ENCODE measurements at regions not wholly inside any gene's neighbourhood (a gene's known extent, or its start where the extent isn't known, plus 50 kb on each side); places are given as distances from the start of the nearest gene placed in this dataset.
A peak's percentile ranks its signal among the peaks of the same experiment; 100 is the strongest.
"Not testable (repeated sequence)": the region's sequence is repeated elsewhere in the genome, so short reads cannot be mapped to it uniquely, and the experiment has no call there.

GRCh38 chr2:14903709-14904374, 271.3 kb downstream of the LRATD1 start:
- Histone ChIP-seq H3K4me1 (ENCODE audit: control insufficient read depth, insufficient read depth, low read length) (no peaks in the 10 kb centered on the region), H3K36me3 (ENCODE audit: control insufficient read depth, insufficient read depth, low read length) (no peaks in the 10 kb centered on the region), H3K27me3 (ENCODE audit: control insufficient read depth, insufficient read depth, low read length) (no peaks in the 10 kb centered on the region), H3K4me3 (ENCODE audit: low read length) (no peak overlapping the region), H3K9me3 (ENCODE audit: control insufficient read depth, insufficient read depth, low read length) (no peaks in the 10 kb centered on the region), H3K27ac (ENCODE audit: low read length) (no peak overlapping the region)
- DNase-seq (ENCODE audit: low read depth, low spot score) = peak; percentile 74
- no CpG with 5 or more reads among the region's 15 CpGs for WGBS (ENCODE audit: insufficient coverage, insufficient read length)

GRCh38 chr2:14904378-14904777, 271.9 kb downstream of the LRATD1 start:
- not testable (repeated sequence) for H3K4me1 ChIP-seq (ENCODE audit: control insufficient read depth, insufficient read depth, low read length); H3K4me3 ChIP-seq (ENCODE audit: low read length)
- WGBS (ENCODE audit: insufficient coverage, insufficient read length) = no CpG with 5 or more reads among the region's 7 CpGs

GRCh38 chr2:14905571-14905970, 273.1 kb downstream of the LRATD1 start:
- WGBS (ENCODE audit: insufficient coverage, insufficient read length) = no CpG with 5 or more reads among the region's 5 CpGs
- Histone ChIP-seq H3K9me3 (ENCODE audit: control insufficient read depth, insufficient read depth, low read length) (no peaks in the 10 kb centered on the region), H3K4me3 (ENCODE audit: low read length) (no peak overlapping the region)

More at GRCh38 chr2:14904378-14904777, 271.9 kb downstream of the LRATD1 start:
- H3K27me3 ChIP-seq (ENCODE audit: control insufficient read depth, insufficient read depth, low read length); DNase-seq (ENCODE audit: low read depth, low spot score); H3K9me3 ChIP-seq (ENCODE audit: control insufficient read depth, insufficient read depth, low read length); H3K27ac ChIP-seq (ENCODE audit: low read length); H3K36me3 ChIP-seq (ENCODE audit: control insufficient read depth, insufficient read depth, low read length): not testable (repeated sequence)

GRCh38 chr2:14907014-14907612, 274.6 kb downstream of the LRATD1 start:
- DNase-seq (ENCODE audit: low read depth, low spot score) = peak; percentile 7
- Histone ChIP-seq H3K36me3 (ENCODE audit: control insufficient read depth, insufficient read depth, low read length) (no peaks in the 10 kb centered on the region), H3K4me3 (ENCODE audit: low read length) (no peak overlapping the region), H3K27ac (ENCODE audit: low read length) (no peak overlapping the region), H3K4me1 (ENCODE audit: control insufficient read depth, insufficient read depth, low read length) (no peaks in the 10 kb centered on the region), H3K9me3 (ENCODE audit: control insufficient read depth, insufficient read depth, low read length) (no peaks in the 10 kb centered on the region), H3K27me3 (ENCODE audit: control insufficient read depth, insufficient read depth, low read length) (no peaks in the 10 kb centered on the region)
- no CpG with 5 or more reads among the region's 8 CpGs for WGBS (ENCODE audit: insufficient coverage, insufficient read length)

More at GRCh38 chr2:14905571-14905970, 273.1 kb downstream of the LRATD1 start:
- no peak overlapping the region for H3K27ac ChIP-seq (ENCODE audit: low read length)
- no peaks in the 10 kb centered on the region for H3K4me1 ChIP-seq (ENCODE audit: control insufficient read depth, insufficient read depth, low read length)
- H3K36me3 ChIP-seq (ENCODE audit: control insufficient read depth, insufficient read depth, low read length) = no peaks in the 10 kb centered on the region
- no peak for DNase-seq (ENCODE audit: low read depth, low spot score)
- H3K27me3 ChIP-seq (ENCODE audit: control insufficient read depth, insufficient read depth, low read length) = no peaks in the 10 kb centered on the region

GRCh38 chr2:14909795-14910194, 277.3 kb downstream of the LRATD1 start:
- no peaks in the 10 kb centered on the region for H3K9me3 ChIP-seq (ENCODE audit: control insufficient read depth, insufficient read depth, low read length)
- H3K36me3 ChIP-seq (ENCODE audit: control insufficient read depth, insufficient read depth, low read length) = no peaks in the 10 kb centered on the region
- no CpG with 5 or more reads among the region's 4 CpGs for WGBS (ENCODE audit: insufficient coverage, insufficient read length)
- H3K4me1 ChIP-seq (ENCODE audit: control insufficient read depth, insufficient read depth, low read length) = no peaks in the 10 kb centered on the region
- DNase-seq (ENCODE audit: low read depth, low spot score) = no peak
- H3K27ac ChIP-seq (ENCODE audit: low read length) = no peak overlapping the region
- no peak overlapping the region for H3K4me3 ChIP-seq (ENCODE audit: low read length)
- H3K27me3 ChIP-seq (ENCODE audit: control insufficient read depth, insufficient read depth, low read length) = no peaks in the 10 kb centered on the region

- Histone ChIP-seq H3K9me3 (ENCODE audit: control insufficient read depth, insufficient read depth, low read length) (no peaks in the 10 kb centered on the region), H3K36me3 (ENCODE audit: control insufficient read depth, insufficient read depth, low read length) (no peaks in the 10 kb centered on the region), H3K27me3 (ENCODE audit: control insufficient read depth, insufficient read depth, low read length) (no peaks in the 10 kb centered on the region), H3K4me3 (ENCODE audit: low read length) (no peak overlapping the region), H3K27ac (ENCODE audit: low read length) (no peak overlapping the region), H3K4me1 (ENCODE audit: control insufficient read depth, insufficient read depth, low read length) (no peaks in the 10 kb centered on the region)
- DNase-seq (ENCODE audit: low read depth, low spot score) = no peak
- no CpG with 5 or more reads among the region's 2 CpGs for WGBS (ENCODE audit: insufficient coverage, insufficient read length)
These were observed 278.1 kb downstream of the LRATD1 start for GRCh38 chr2:14910654-14911053.

GRCh38 chr2:14915983-14916382, 283.5 kb downstream of the LRATD1 start:
- no peak for DNase-seq (ENCODE audit: low read depth, low spot score)
- WGBS (ENCODE audit: insufficient coverage, insufficient read length) = no CpG with 5 or more reads among the region's 4 CpGs
- H3K36me3 ChIP-seq (ENCODE audit: control insufficient read depth, insufficient read depth, low read length) = no peaks in the 10 kb centered on the region
- no peaks in the 10 kb centered on the region for H3K4me1 ChIP-seq (ENCODE audit: control insufficient read depth, insufficient read depth, low read length)
- no peaks in the 10 kb centered on the region for H3K9me3 ChIP-seq (ENCODE audit: control insufficient read depth, insufficient read depth, low read length)
- H3K4me3 ChIP-seq (ENCODE audit: low read length) = no peak overlapping the region
- H3K27me3 ChIP-seq (ENCODE audit: control insufficient read depth, insufficient read depth, low read length) = no peaks in the 10 kb centered on the region
- no peak overlapping the region for H3K27ac ChIP-seq (ENCODE audit: low read length)

GRCh38 chr2:14923820-14924580, 291.5 kb downstream of the LRATD1 start:
- DNase-seq (ENCODE audit: low read depth, low spot score) = no peak
- no peaks in the 10 kb centered on the region for H3K36me3 ChIP-seq (ENCODE audit: control insufficient read depth, insufficient read depth, low read length)
- H3K27ac ChIP-seq (ENCODE audit: low read length) = no peak overlapping the region
- no peak overlapping the region for H3K4me3 ChIP-seq (ENCODE audit: low read length)
- WGBS (ENCODE audit: insufficient coverage, insufficient read length) = no CpG with 5 or more reads among the region's 6 CpGs
- no peaks in the 10 kb centered on the region for H3K27me3 ChIP-seq (ENCODE audit: control insufficient read depth, insufficient read depth, low read length)
- H3K4me1 ChIP-seq (ENCODE audit: control insufficient read depth, insufficient read depth, low read length) = no peaks in the 10 kb centered on the region
- no peaks in the 10 kb centered on the region for H3K9me3 ChIP-seq (ENCODE audit: control insufficient read depth, insufficient read depth, low read length)

- H3K9me3 ChIP-seq (ENCODE audit: control insufficient read depth, insufficient read depth, low read length) = no peaks in the 10 kb centered on the region
- no peaks in the 10 kb centered on the region for H3K4me1 ChIP-seq (ENCODE audit: control insufficient read depth, insufficient read depth, low read length)
- no CpG with 5 or more reads among the region's 3 CpGs for WGBS (ENCODE audit: insufficient coverage, insufficient read length)
- H3K4me3 ChIP-seq (ENCODE audit: low read length) = no peak overlapping the region
- H3K27ac ChIP-seq (ENCODE audit: low read length) = no peak overlapping the region
- no peak for DNase-seq (ENCODE audit: low read depth, low spot score)
- H3K36me3 ChIP-seq (ENCODE audit: control insufficient read depth, insufficient read depth, low read length) = no peaks in the 10 kb centered on the region
- H3K27me3 ChIP-seq (ENCODE audit: control insufficient read depth, insufficient read depth, low read length) = no peaks in the 10 kb centered on the region
These were observed 293.0 kb downstream of the LRATD1 start for GRCh38 chr2:14925471-14925870.

- Histone ChIP-seq H3K27ac (ENCODE audit: low read length) (no peak overlapping the region), H3K4me3 (ENCODE audit: low read length) (no peak overlapping the region), H3K27me3 (ENCODE audit: control insufficient read depth, insufficient read depth, low read length) (no peaks in the 10 kb centered on the region), H3K4me1 (ENCODE audit: control insufficient read depth, insufficient read depth, low read length) (no peaks in the 10 kb centered on the region), H3K36me3 (ENCODE audit: control insufficient read depth, insufficient read depth, low read length) (no peaks in the 10 kb centered on the region), H3K9me3 (ENCODE audit: control insufficient read depth, insufficient read depth, low read length) (no peaks in the 10 kb centered on the region)
- WGBS (ENCODE audit: insufficient coverage, insufficient read length) = no CpG with 5 or more reads among the region's 5 CpGs
- DNase-seq (ENCODE audit: low read depth, low spot score) = no peak
These were observed 294.6 kb downstream of the LRATD1 start for GRCh38 chr2:14927021-14927564.
